OCI-LY1 (cell line): ENCODE measurements at regions not wholly inside any gene's neighbourhood (a gene's known extent, or its start where the extent isn't known, plus 50 kb on each side); places are given as distances from the start of the nearest gene placed in this dataset.

Experiments
- H2AFZ ChIP-seq: fragments of 200-600 bp; sonication (generic), shearing (Covaris generic); 2 replicates; pipeline ENCODE4 v1.6.0; 2014; ENCODE audit warnings: antibody characterized with exemption, mild to moderate bottlenecking, low read length
- H3F3A ChIP-seq: fragments of 200-600 bp; sonication (generic), shearing (Covaris generic); 2 replicates; pipeline ENCODE4 v1.6.0; 2014; ENCODE audit warnings: mild to moderate bottlenecking, antibody characterized with exemption, low read length, moderate library complexity; ENCODE audit not compliant: insufficient read depth
- H3K27ac ChIP-seq: fragments of 200-600 bp; sonication (generic); 2 replicates; pipeline ENCODE4 v1.5.1; 2014; ENCODE audit warnings: low read length, mixed run types, mild to moderate bottlenecking, low read depth; ENCODE audit not compliant: poor library complexity, severe bottlenecking
- H3K27me3 ChIP-seq: fragments of 200-600 bp; sonication (generic); 2 replicates; pipeline ENCODE4 v1.6.0; 2014; ENCODE audit warnings: antibody characterized with exemption, mild to moderate bottlenecking, low read length, moderate library complexity; ENCODE audit not compliant: insufficient read depth
- H3K36me3 ChIP-seq: fragments of 200-600 bp; sonication (generic); 2 replicates; pipeline ENCODE4 v1.6.1; 2014; ENCODE audit warnings: mild to moderate bottlenecking, antibody characterized with exemption, low read length, moderate library complexity, mixed read lengths; ENCODE audit not compliant: insufficient read depth
- H3K4me1 ChIP-seq: fragments of 200-600 bp; sonication (generic); 2 replicates; pipeline ENCODE4 v1.5.1; 2014; ENCODE audit warnings: mild to moderate bottlenecking, low read length, moderate library complexity; ENCODE audit not compliant: insufficient read depth, severe bottlenecking
- H3K4me2 ChIP-seq: fragments of 200-600 bp; sonication (generic), shearing (Covaris generic); 2 replicates; pipeline ENCODE4 v1.6.1; 2014; ENCODE audit warnings: low read length
- H3K4me3 ChIP-seq: fragments of 200-600 bp; sonication (generic); 2 replicates; pipeline ENCODE4 v1.5.1; 2014; ENCODE audit warnings: low read length, low read depth, mild to moderate bottlenecking, mixed read lengths; ENCODE audit not compliant: poor library complexity, severe bottlenecking
- H3K79me2 ChIP-seq: fragments of 200-600 bp; shearing (Covaris generic); 2 replicates; pipeline ENCODE4 v1.6.1; 2016; ENCODE audit warnings: mixed run types, low read length, mixed read lengths; ENCODE audit not compliant: insufficient read depth
- H3K9ac ChIP-seq: fragments of 200-600 bp; sonication (generic), shearing (Covaris generic); 2 replicates; pipeline ENCODE4 v1.6.1; 2014; ENCODE audit warnings: mild to moderate bottlenecking, low read length, mixed read lengths
- H3K9me2 ChIP-seq: fragments of 200-600 bp; sonication (generic), shearing (Covaris generic); 2 replicates; pipeline ENCODE4 v1.6.1; 2014; ENCODE audit warnings: low read depth, mild to moderate bottlenecking, low read length, mixed read lengths
- H3K9me3 ChIP-seq: fragments of 200-600 bp; shearing (Covaris generic); 2 replicates; pipeline ENCODE4 v1.6.1; 2014; ENCODE audit warnings: low read length, mixed read lengths
- H4K20me1 ChIP-seq: fragments of 200-600 bp; sonication (generic), shearing (Covaris generic); 2 replicates; pipeline ENCODE4 v1.6.0; 2016; ENCODE audit warnings: mild to moderate bottlenecking, low read length; ENCODE audit not compliant: insufficient read depth
- CTCF ChIP-seq: fragments of 200-600 bp; sonication (generic), shearing (Covaris generic); IDR thresholded peaks from 2 replicates; pipeline ENCODE4 v1.5.1; 2017; ENCODE audit warnings: mild to moderate bottlenecking, antibody characterized with exemption, low read length, moderate library complexity, mixed read lengths
- EZH2 ChIP-seq: fragments of 200-600 bp; sonication (generic), shearing (Covaris generic); IDR thresholded peaks from 2 replicates; pipeline ENCODE4 v1.8.0; 2017; ENCODE audit warnings: borderline replicate concordance, mixed run types, mild to moderate bottlenecking, antibody characterized with exemption, low read length, moderate library complexity, mixed read lengths

- Histone ChIP-seq H3K9me2 (no peaks in the 10 kb centered on the region), H3K4me2 (no peak overlapping the region), H3K79me2 (no peaks in the 10 kb centered on the region), H3K9ac (no peak overlapping the region), H2AFZ (no peak overlapping the region), H3K27ac (no peak overlapping the region), H3K4me3 (no peak overlapping the region), H3F3A (no peaks in the 10 kb centered on the region), H3K27me3 (no peaks in the 10 kb centered on the region), H3K4me1 (no peaks in the 10 kb centered on the region), H3K36me3 (no peaks in the 10 kb centered on the region), H4K20me1 (no peaks in the 10 kb centered on the region), H3K9me3 (no peaks in the 10 kb centered on the region)
- no peak for TF ChIP-seq CTCF
- no peak for TF ChIP-seq EZH2
Observed at GRCh38 chr3:116552246-116552645, 107.0 kb upstream of the LSAMP start.

DNA sequence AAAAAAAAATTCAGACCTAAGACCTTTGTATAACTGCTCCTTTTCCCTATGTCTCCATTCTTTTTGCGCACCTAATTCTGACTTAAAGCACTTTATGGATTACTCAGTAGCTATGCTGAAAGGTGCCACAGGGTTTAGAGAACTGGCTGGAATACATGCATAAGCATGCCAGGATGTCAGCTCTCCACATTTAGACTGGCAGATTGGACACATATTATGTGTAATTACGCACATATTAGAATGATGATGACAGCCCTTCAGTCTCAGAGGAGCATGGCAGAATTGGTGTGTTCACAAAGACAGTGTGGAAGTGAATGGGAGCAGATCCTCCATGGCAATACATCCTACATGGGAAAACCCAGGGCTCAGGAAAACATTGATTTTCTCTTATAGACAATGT, 108.1 kb upstream of the LSAMP start:
- Histone ChIP-seq H2AFZ (no peak overlapping the region), H3F3A (no peaks in the 10 kb centered on the region), H3K36me3 (no peaks in the 10 kb centered on the region), H3K9me2 (no peaks in the 10 kb centered on the region), H3K27me3 (no peaks in the 10 kb centered on the region), H3K79me2 (no peaks in the 10 kb centered on the region), H3K9ac (no peak overlapping the region), H4K20me1 (no peaks in the 10 kb centered on the region), H3K4me3 (no peak overlapping the region), H3K9me3 (no peaks in the 10 kb centered on the region), H3K27ac (no peak overlapping the region), H3K4me1 (no peaks in the 10 kb centered on the region), H3K4me2 (no peak overlapping the region)
- TF ChIP-seq CTCF (no peak), EZH2 (no peak)

DNA sequence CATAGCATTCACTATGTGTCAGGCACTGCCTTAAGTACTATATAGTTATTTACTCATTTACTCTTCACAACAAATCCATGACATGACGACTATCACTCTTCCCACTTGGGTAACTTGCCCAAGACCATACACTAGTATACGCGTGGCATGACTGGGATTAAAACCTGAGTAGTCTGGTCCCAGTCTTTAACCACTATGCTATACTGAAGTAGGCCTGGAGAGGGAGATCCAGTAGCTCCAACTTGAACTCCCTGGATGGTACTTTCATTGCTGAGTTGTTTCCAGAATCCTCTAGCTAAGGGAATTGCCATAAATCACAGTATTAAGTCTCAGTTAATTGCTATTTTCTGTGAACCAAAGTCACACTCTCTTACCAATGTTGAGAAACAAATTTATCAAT, 116.2 kb upstream of the LSAMP start:
- Histone ChIP-seq H3K27ac (no peak overlapping the region), H3K9ac (no peak overlapping the region), H3F3A (no peaks in the 10 kb centered on the region), H3K79me2 (no peaks in the 10 kb centered on the region), H3K4me1 (no peaks in the 10 kb centered on the region), H3K9me2 (no peaks in the 10 kb centered on the region), H3K4me3 (no peak overlapping the region), H3K36me3 (no peaks in the 10 kb centered on the region), H4K20me1 (no peaks in the 10 kb centered on the region), H2AFZ (no peak overlapping the region), H3K4me2 (no peak overlapping the region), H3K9me3 (no peaks in the 10 kb centered on the region), H3K27me3 (no peaks in the 10 kb centered on the region)
- TF ChIP-seq EZH2 (no peak), CTCF (no peak)
